ENCODE measurements at regions not wholly inside any gene's neighbourhood (a gene's known extent, or its start where the extent isn't known, plus 50 kb on each side); places are given as distances from the start of the nearest gene placed in this dataset.
"Not testable (repeated sequence)": the region's sequence is repeated elsewhere in the genome, so short reads cannot be mapped to it uniquely, and the experiment has no call there.

DNA sequence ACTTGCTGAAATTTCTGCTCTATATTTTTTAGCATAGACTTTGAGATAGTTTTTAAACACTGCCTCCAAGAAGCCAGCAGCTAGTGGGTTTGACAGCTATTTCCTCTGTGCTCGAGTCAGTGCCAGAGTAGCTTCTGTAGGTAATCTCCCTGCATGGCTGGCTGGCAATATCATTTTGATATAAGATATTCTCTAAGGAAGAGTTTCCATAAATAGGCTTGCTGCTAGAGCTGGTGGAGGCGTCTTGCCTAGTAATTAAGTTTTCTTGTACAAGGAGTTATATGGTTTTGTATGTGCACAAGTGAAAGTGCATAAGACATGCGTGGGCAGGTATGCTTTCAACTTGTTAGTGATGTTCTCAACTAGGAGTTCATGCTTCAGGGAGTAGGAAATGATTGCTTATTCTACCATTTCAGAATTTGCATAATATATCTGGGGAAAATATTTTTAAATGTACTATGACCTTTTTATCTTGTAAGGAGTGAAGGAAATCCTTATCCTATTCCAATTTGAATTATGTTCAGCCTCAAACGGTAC is 74.1 kb upstream of the CCL21 start:
- no peak for FAIRE-seq

DNA sequence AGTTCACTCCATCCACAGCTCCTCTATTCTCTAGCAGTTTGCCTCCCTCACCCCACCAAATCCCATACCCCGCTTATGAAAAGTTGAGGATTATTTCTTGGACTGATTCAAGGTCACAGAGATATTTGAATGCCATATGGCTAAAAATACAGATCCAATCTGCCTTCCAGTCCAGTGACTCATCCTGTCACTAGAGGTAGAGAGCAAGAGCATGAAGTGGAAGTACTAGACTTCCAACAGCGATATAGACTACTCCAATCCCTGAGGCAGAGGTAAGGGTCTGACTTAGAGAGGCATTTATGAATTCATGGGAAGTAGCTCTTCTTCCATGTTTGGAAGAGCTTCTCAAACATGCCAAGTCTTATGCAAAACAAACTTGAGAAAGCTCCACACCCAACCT is 72.4 kb upstream of the CCL21 start:
- no peak for FAIRE-seq

DNA sequence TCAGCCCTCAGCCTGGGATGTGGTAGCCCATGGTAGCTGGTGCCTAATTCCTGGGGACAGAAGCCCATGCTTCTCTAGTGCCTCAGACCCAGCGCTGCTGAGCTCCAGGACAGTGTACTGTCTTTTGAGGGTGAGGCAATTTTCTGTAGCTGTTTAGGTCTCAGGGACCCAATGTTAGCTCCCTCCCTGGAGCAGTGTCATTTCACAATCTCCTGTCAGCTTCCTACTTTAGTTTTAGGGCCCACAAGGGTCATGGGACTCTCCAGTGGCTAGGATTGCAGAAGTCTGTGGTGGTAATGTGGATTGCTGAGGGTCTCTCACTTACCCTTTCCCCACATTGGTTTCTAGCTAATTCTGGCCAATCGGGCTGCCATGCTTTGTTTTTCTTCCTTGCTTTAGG is 67.7 kb upstream of the CCL21 start:
- no peak for FAIRE-seq

DNA sequence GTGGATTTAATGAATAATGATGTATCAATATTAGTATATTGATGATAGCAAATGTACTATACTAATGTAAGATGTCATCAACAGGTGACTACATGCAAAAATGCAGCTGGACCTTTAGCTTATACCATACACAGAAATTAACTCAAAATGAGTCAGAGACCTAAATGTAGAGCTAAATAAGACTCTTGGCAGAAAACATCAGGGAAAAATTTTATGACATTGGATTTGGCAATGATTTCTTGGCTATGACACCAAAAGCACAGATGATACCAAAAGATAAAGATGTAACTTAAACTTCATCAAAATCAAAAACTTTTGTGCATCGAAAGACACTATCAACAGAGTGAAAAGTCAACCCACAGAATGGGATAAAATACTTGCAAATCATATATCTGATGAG is 64.0 kb upstream of the CCL21 start:
- no peak for FAIRE-seq

DNA sequence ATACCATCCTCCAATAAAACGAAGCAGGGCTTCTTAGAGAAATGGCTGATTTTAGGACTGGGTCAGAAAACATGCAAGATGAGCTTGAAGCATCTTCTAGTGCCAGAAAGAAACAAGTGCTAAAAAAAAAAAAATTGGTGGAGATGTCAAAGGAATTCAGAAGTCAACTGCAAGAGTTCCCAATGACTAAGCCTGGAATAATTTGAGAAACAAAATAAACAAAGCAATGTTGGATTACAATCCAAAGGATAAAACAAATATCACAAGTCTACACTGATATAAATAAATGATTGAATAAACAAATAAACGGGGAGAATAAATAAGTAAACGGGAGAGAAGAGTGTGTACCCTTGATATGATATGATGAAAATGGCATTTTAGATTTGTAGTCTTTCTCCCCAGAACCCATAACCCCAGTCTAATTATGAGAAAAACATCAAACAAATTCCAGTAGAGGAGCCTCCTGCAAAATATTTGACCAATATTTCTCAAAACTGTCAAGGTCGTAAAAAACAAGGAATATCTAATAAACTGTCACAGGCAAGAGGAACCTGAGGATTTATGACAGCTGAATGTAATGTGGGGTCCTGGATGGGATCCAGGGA is 63.5 kb upstream of the CCL21 start:
- FAIRE-seq, result no peak

DNA sequence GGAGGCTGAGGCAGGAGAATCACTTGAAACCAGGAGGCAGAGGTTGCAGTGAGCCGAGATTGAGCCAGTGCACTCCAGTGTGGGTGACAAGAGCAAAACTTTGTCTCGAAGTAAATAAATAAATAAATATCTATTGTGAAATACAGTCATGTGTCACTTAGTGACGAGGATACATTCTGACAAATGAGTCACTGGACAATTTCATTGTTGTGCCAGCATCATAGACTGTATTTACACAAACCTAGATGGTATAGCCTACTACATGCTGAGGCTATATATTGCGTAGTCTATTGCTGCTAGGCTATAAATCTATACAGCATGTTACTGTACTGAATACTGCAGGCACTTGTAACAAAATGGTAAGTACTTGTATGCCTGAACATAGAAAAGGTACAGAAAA is 61.1 kb upstream of the CCL21 start:
- FAIRE-seq, result no peak

DNA sequence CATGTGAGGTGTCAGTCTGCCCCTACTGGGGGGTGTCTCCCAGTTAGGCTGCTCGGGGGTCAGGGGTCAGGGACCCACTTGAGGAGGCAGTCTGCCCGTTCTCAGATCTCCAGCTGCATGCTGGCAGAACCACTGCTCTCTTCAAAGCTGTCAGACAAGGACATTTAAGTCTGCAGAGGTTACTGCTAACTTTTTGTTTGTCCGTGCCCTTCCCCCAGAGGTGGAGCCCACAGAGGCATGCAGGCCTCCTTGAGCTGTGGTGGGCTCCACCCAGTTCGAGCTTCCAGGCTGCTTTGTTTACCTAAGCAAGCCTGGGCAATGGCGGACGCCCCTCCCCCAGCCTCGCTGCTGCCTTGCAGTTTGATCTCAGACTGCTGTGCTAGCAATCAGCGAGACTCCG is 57.2 kb upstream of the CCL21 start:
- FAIRE-seq, result not testable (repeated sequence)

DNA sequence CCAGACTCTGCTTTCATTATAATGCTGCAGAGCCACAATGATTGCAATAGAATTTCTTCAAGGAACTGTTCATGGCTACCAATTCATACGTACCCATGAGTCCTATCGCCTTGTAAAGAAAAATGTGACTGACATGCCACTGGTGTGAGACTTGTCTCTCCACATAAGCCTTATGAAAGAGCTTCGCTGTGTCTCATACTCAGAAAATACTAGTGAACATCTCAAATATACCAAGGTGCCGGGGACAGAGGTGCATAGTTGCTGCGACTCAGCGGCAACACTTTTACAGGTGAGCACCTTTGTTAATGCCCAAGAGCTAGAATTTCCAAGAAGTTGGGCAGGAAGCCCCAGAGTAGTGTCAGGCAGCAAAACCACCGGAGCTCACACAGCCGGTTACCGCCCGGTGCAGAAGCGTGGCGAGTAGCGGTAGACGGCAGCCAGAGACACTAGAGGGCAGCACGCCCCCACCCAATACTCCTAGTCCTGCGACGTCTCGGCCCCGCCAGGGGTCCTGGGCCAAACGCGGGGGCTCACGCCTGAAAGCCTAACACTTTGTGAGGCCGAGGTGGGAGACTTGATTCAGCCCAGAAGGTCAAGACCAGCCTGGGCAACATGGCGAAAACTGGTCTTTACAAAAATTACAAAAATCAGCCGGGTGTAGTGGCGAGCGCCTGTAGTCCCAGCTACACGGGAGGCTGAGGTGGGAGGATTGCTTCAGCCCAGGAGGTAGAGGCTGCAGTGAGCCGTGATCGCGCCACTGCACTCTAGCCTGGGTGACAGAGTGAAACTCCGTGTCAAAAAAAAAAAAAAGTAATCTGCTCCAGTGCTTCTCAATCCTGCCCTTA is 50.5 kb upstream of the CCL21 start:
- not testable (repeated sequence) for FAIRE-seq

Measured in TTC549 (cell line).